Karpas-422 (cell line): ENCODE measurements at regions not wholly inside any gene's neighbourhood (a gene's known extent, or its start where the extent isn't known, plus 50 kb on each side); places are given as distances from the start of the nearest gene placed in this dataset.

ENCODE experiments used
- DNase-seq: peaks from one replicate; pipeline ENCODE4 v3.0.0-alpha.2; 2015
- H2AFZ ChIP-seq: fragments of 200-600 bp; sonication (generic); 2 replicates; pipeline ENCODE4 v1.6.1; 2014; ENCODE audit warnings: antibody characterized with exemption, low read length, mixed read lengths
- H3K27ac ChIP-seq: fragments of 200-600 bp; sonication (generic); 2 replicates; pipeline ENCODE4 v1.5.1; 2014; ENCODE audit warnings: mild to moderate bottlenecking, low read length, moderate library complexity
- H3K27me3 ChIP-seq: fragments of 200-600 bp; sonication (generic); 2 replicates; pipeline ENCODE4 v1.6.1; 2014; ENCODE audit warnings: low read length, mixed read lengths
- H3K36me3 ChIP-seq: fragments of 200-600 bp; sonication (generic); 2 replicates; pipeline ENCODE4 v1.6.1; 2014; ENCODE audit warnings: low read length, mixed read lengths; ENCODE audit not compliant: insufficient read depth
- H3K4me1 ChIP-seq: fragments of 200-600 bp; sonication (generic); 2 replicates; pipeline ENCODE4 v1.6.1; 2014; ENCODE audit warnings: mild to moderate bottlenecking, low read length, mixed read lengths
- H3K4me2 ChIP-seq: fragments of 200-600 bp; sonication (generic); 2 replicates; pipeline ENCODE4 v1.6.1; 2014; ENCODE audit warnings: low read length, low read depth, mild to moderate bottlenecking; ENCODE audit not compliant: poor library complexity, severe bottlenecking
- H3K4me3 ChIP-seq: fragments of 200-600 bp; sonication (generic); 2 replicates; pipeline ENCODE4 v1.5.1; 2014; ENCODE audit warnings: mild to moderate bottlenecking, antibody characterized with exemption, low read length, mixed read lengths
- H3K79me2 ChIP-seq: fragments of 200-600 bp; sonication (generic); 2 replicates; pipeline ENCODE4 v1.6.1; 2014; ENCODE audit warnings: mild to moderate bottlenecking, low read length, mixed read lengths
- H3K9ac ChIP-seq: fragments of 200-600 bp; sonication (generic); 2 replicates; pipeline ENCODE4 v1.6.0; 2014; ENCODE audit warnings: low read length
- H3K9me2 ChIP-seq: fragments of 200-600 bp; sonication (generic), shearing (Covaris generic); replicated peaks from 2 replicates; pipeline ENCODE4 v1.6.0; 2014; ENCODE audit warnings: mild to moderate bottlenecking, low read length, moderate library complexity; ENCODE audit not compliant: insufficient read depth
- H3K9me3 ChIP-seq: fragments of 300-700, 200-600 bp; sonication (generic); 2 replicates; pipeline ENCODE4 v1.6.1; 2014; ENCODE audit warnings: low read length, mixed read lengths
- H4K20me1 ChIP-seq: fragments of 200-600 bp; sonication (generic); 2 replicates; pipeline ENCODE4 v1.6.1; 2014; ENCODE audit warnings: mild to moderate bottlenecking, antibody characterized with exemption, low read length, low read depth; ENCODE audit not compliant: insufficient read depth

- H3K9me3 ChIP-seq = no peaks in the 10 kb centered on the region
- H3K4me3 ChIP-seq = peak overlapping the region; percentile 94
- peak; percentile 97 for DNase-seq
- H4K20me1 ChIP-seq = no peaks in the 10 kb centered on the region
- H3K27me3 ChIP-seq = no peaks in the 10 kb centered on the region
- H3K9ac ChIP-seq = peak overlapping the region; percentile 91
- peak overlapping the region; percentile 99 for H3K4me2 ChIP-seq
- H3K27ac ChIP-seq = no peak overlapping the region
- peak overlapping the region; percentile 100 for H2AFZ ChIP-seq
- peaks cover 17% of the 10 kb centered on the region for H3K4me1 ChIP-seq
- no peaks in the 10 kb centered on the region for H3K36me3 ChIP-seq
- no peaks in the 10 kb centered on the region for H3K9me2 ChIP-seq
- no peaks in the 10 kb centered on the region for H3K79me2 ChIP-seq
These were observed 93.3 kb downstream of the CD83 start for GRCh38 chr6:14210663-14211561.

GRCh38 chr6:14211562-14211942 is 94.0 kb downstream of the CD83 start:
- H3K9me2 ChIP-seq = no peaks in the 10 kb centered on the region
- H3K9me3 ChIP-seq = no peaks in the 10 kb centered on the region
- H3K36me3 ChIP-seq = no peaks in the 10 kb centered on the region
- H3K4me2 ChIP-seq = peak overlapping the region; percentile 79
- peaks cover 17% of the 10 kb centered on the region for H3K4me1 ChIP-seq
- peak overlapping the region; percentile 60; the same call in 1 of the 2 replicates for H3K4me3 ChIP-seq
- H2AFZ ChIP-seq = peak overlapping the region; percentile 26; the same call in 1 of the 2 replicates
- no peaks in the 10 kb centered on the region for H4K20me1 ChIP-seq
- DNase-seq = no peak
- peak overlapping the region; percentile 57 for H3K9ac ChIP-seq
- no peak overlapping the region for H3K27ac ChIP-seq
- H3K27me3 ChIP-seq = no peaks in the 10 kb centered on the region
- H3K79me2 ChIP-seq = no peaks in the 10 kb centered on the region

- Histone ChIP-seq H3K9me3 (no peaks in the 10 kb centered on the region), H3K79me2 (no peaks in the 10 kb centered on the region), H4K20me1 (no peaks in the 10 kb centered on the region), H3K9me2 (no peaks in the 10 kb centered on the region), H3K27me3 (no peaks in the 10 kb centered on the region), H3K36me3 (no peaks in the 10 kb centered on the region), H3K9ac (no peak overlapping the region), H2AFZ (no peak overlapping the region), H3K4me2 (no peak overlapping the region), H3K4me3 (no peak overlapping the region), H3K4me1 (peaks cover 17% of the 10 kb centered on the region), H3K27ac (no peak overlapping the region)
- no peak for DNase-seq
These were observed 94.4 kb downstream of the CD83 start for GRCh38 chr6:14212020-14212419.

GRCh38 chr6:14212632-14213031 is 95.1 kb downstream of the CD83 start:
- Histone ChIP-seq H3K9ac (no peak overlapping the region), H3K9me2 (no peaks in the 10 kb centered on the region), H3K9me3 (no peaks in the 10 kb centered on the region), H4K20me1 (no peaks in the 10 kb centered on the region), H3K36me3 (no peaks in the 10 kb centered on the region), H3K27ac (no peak overlapping the region), H3K4me3 (no peak overlapping the region), H3K27me3 (no peaks in the 10 kb centered on the region), H2AFZ (no peak overlapping the region), H3K4me1 (peaks cover 17% of the 10 kb centered on the region), H3K4me2 (no peak overlapping the region), H3K79me2 (no peaks in the 10 kb centered on the region)
- no peak for DNase-seq

- Histone ChIP-seq H3K79me2 (no peaks in the 10 kb centered on the region), H3K9ac (no peak overlapping the region)
- DNase-seq = no peak
These were observed 99.5 kb downstream of the CD83 start for GRCh38 chr6:14216946-14217684.

GRCh38 chr6:14217728-14218518 is 100.4 kb downstream of the CD83 start:
- Histone ChIP-seq H3K4me2 (no peak overlapping the region), H3K79me2 (no peaks in the 10 kb centered on the region), H3K4me1 (no peaks in the 10 kb centered on the region), H3K9me3 (no peaks in the 10 kb centered on the region), H2AFZ (no peak overlapping the region), H3K4me3 (no peak overlapping the region), H3K9ac (no peak overlapping the region), H4K20me1 (no peaks in the 10 kb centered on the region), H3K27ac (no peak overlapping the region), H3K9me2 (no peaks in the 10 kb centered on the region), H3K36me3 (no peaks in the 10 kb centered on the region), H3K27me3 (no peaks in the 10 kb centered on the region)
- no peak for DNase-seq

More at GRCh38 chr6:14216946-14217684, 99.5 kb downstream of the CD83 start:
- Histone ChIP-seq H3K27me3 (no peaks in the 10 kb centered on the region), H3K9me2 (no peaks in the 10 kb centered on the region), H4K20me1 (no peaks in the 10 kb centered on the region), H3K36me3 (no peaks in the 10 kb centered on the region), H3K4me1 (no peaks in the 10 kb centered on the region), H3K27ac (no peak overlapping the region), H3K4me2 (no peak overlapping the region), H3K4me3 (no peak overlapping the region), H2AFZ (no peak overlapping the region), H3K9me3 (no peaks in the 10 kb centered on the region)

- Histone ChIP-seq H3K79me2 (no peaks in the 10 kb centered on the region), H3K27ac (no peak overlapping the region), H3K9me2 (no peaks in the 10 kb centered on the region), H3K4me1 (no peaks in the 10 kb centered on the region), H3K4me3 (no peak overlapping the region), H3K36me3 (no peaks in the 10 kb centered on the region), H3K9ac (no peak overlapping the region), H3K4me2 (no peak overlapping the region), H3K27me3 (no peaks in the 10 kb centered on the region), H3K9me3 (no peaks in the 10 kb centered on the region), H4K20me1 (no peaks in the 10 kb centered on the region), H2AFZ (no peak overlapping the region)
- DNase-seq = no peak
These were observed 100.9 kb downstream of the CD83 start for GRCh38 chr6:14218519-14218800.
